Islet precursor cell (in vitro differentiated cells): ENCODE measurements at regions not wholly inside any gene's neighbourhood (a gene's known extent, or its start where the extent isn't known, plus 50 kb on each side); places are given as distances from the start of the nearest gene placed in this dataset.
"Not testable (repeated sequence)": the region's sequence is repeated elsewhere in the genome, so short reads cannot be mapped to it uniquely, and the experiment has no call there.

ENCODE experiments used
- DNase-seq: peaks from one replicate; pipeline ENCODE4 v3.0.0-alpha.2; 2018

- DNase-seq = no peak
Observed at GRCh38 chr10:6979371-6979770, 399.3 kb upstream of the PRKCQ start.

GRCh38 chr10:6978187-6978627 lies 398.1 kb upstream of the PRKCQ start:
- DNase-seq = no peak

GRCh38 chr10:6977398-6978186 lies 397.5 kb upstream of the PRKCQ start:
- DNase-seq = no peak

- no peak for DNase-seq
Observed at GRCh38 chr10:6973899-6974298, 393.8 kb upstream of the PRKCQ start.

GRCh38 chr10:6972226-6972625 lies 392.1 kb upstream of the PRKCQ start:
- no peak for DNase-seq

- DNase-seq = no peak
Observed at GRCh38 chr10:6969659-6970058, 389.6 kb upstream of the PRKCQ start.

- peak; percentile 31 for DNase-seq
Observed at GRCh38 chr10:6964543-6964942, 384.5 kb upstream of the PRKCQ start.

- no peak for DNase-seq
Observed at GRCh38 chr10:6962576-6962975, 382.5 kb upstream of the PRKCQ start.

- DNase-seq = no peak
Observed at GRCh38 chr10:6958711-6959110, 378.6 kb upstream of the PRKCQ start.

- DNase-seq = no peak
Observed at GRCh38 chr10:6958254-6958653, 378.2 kb upstream of the PRKCQ start.

GRCh38 chr10:6957851-6958250 lies 377.8 kb upstream of the PRKCQ start:
- peak; percentile 21 for DNase-seq

GRCh38 chr10:6956562-6956961 lies 376.5 kb upstream of the PRKCQ start:
- DNase-seq = no peak

GRCh38 chr10:6953271-6953801 lies 373.3 kb upstream of the PRKCQ start:
- DNase-seq = peak; percentile 24

GRCh38 chr10:6951732-6952131 lies 371.7 kb upstream of the PRKCQ start:
- DNase-seq = no peak

- no peak for DNase-seq
Observed at GRCh38 chr10:6950133-6950532, 370.1 kb upstream of the PRKCQ start.

GRCh38 chr10:6944436-6944835 lies 364.4 kb upstream of the PRKCQ start:
- no peak for DNase-seq

- DNase-seq = no peak
Observed at GRCh38 chr10:6938384-6938783, 358.3 kb upstream of the PRKCQ start.

- DNase-seq = no peak
Observed at GRCh38 chr10:6936931-6937330, 356.9 kb upstream of the PRKCQ start.

GRCh38 chr10:6929148-6929830 lies 349.2 kb upstream of the PRKCQ start:
- DNase-seq = no peak

GRCh38 chr10:6928586-6928985 lies 348.5 kb upstream of the PRKCQ start:
- DNase-seq = no peak

GRCh38 chr10:6926971-6927370 lies 346.9 kb upstream of the PRKCQ start:
- no peak for DNase-seq

GRCh38 chr10:6925146-6925545 lies 345.1 kb upstream of the PRKCQ start:
- no peak for DNase-seq

- no peak for DNase-seq
Observed at GRCh38 chr10:6924166-6924565, 344.1 kb upstream of the PRKCQ start.

- not testable (repeated sequence) for DNase-seq
Observed at GRCh38 chr10:6921026-6921425, 340.9 kb upstream of the PRKCQ start.
